ENCODE measurements at regions not wholly inside any gene's neighbourhood (a gene's known extent, or its start where the extent isn't known, plus 50 kb on each side); places are given as distances from the start of the nearest gene placed in this dataset.

- no peak for DNase-seq (ENCODE audit: low read depth)
- no peak overlapping the region for H3K4me3 ChIP-seq (ENCODE audit: control insufficient read depth, low read depth, low read length)
- TF ChIP-seq CTCF (IDR thresholded peaks at IDR 0.05; ENCODE audit: control insufficient read depth, insufficient read depth, low read depth, low read length, missing control alignments): no peak
These were observed 299.8 kb downstream of the KBTBD8 start for GRCh38 chr3:67297715-67298475.

- H3K4me3 ChIP-seq (ENCODE audit: control insufficient read depth, low read depth, low read length): no peak overlapping the region
- DNase-seq (ENCODE audit: low read depth): no peak
- TF ChIP-seq CTCF (IDR thresholded peaks at IDR 0.05; ENCODE audit: control insufficient read depth, insufficient read depth, low read depth, low read length, missing control alignments): no peak
These were observed 303.4 kb downstream of the KBTBD8 start for GRCh38 chr3:67301556-67301955.

GRCh38 chr3:67302489-67302888, 304.4 kb downstream of the KBTBD8 start:
- no peak for DNase-seq (ENCODE audit: low read depth)
- no peak overlapping the region for H3K4me3 ChIP-seq (ENCODE audit: control insufficient read depth, low read depth, low read length)
- TF ChIP-seq CTCF (IDR thresholded peaks at IDR 0.05; ENCODE audit: control insufficient read depth, insufficient read depth, low read depth, low read length, missing control alignments): no peak

- no peak for TF ChIP-seq CTCF (IDR thresholded peaks at IDR 0.05; ENCODE audit: control insufficient read depth, insufficient read depth, low read depth, low read length, missing control alignments)
- DNase-seq (ENCODE audit: low read depth): no peak
- H3K4me3 ChIP-seq (ENCODE audit: control insufficient read depth, low read depth, low read length): no peak overlapping the region
These were observed 307.1 kb downstream of the KBTBD8 start for GRCh38 chr3:67305160-67305559.

GRCh38 chr3:67305922-67306321, 307.8 kb downstream of the KBTBD8 start:
- no peak for DNase-seq (ENCODE audit: low read depth)
- no peak for TF ChIP-seq CTCF (IDR thresholded peaks at IDR 0.05; ENCODE audit: control insufficient read depth, insufficient read depth, low read depth, low read length, missing control alignments)
- H3K4me3 ChIP-seq (ENCODE audit: control insufficient read depth, low read depth, low read length): no peak overlapping the region

- no peak for TF ChIP-seq CTCF (IDR thresholded peaks at IDR 0.05; ENCODE audit: control insufficient read depth, insufficient read depth, low read depth, low read length, missing control alignments)
- no peak for DNase-seq (ENCODE audit: low read depth)
- H3K4me3 ChIP-seq (ENCODE audit: control insufficient read depth, low read depth, low read length): no peak overlapping the region
These were observed 313.3 kb downstream of the KBTBD8 start for GRCh38 chr3:67311440-67311839.
